ENCODE measurements at regions not wholly inside any gene's neighbourhood (a gene's known extent, or its start where the extent isn't known, plus 50 kb on each side); places are given as distances from the start of the nearest gene placed in this dataset.

GRCh38 chr16:66035096-66035495 is 331.4 kb upstream of the CDH5 start:
- TF ChIP-seq CTCF (IDR thresholded peaks at IDR 0.05) (no peak), EP300 (IDR thresholded peaks at IDR 0.05) (no peak), POLR2A (IDR thresholded peaks at IDR 0.05) (no peak), POLR2AphosphoS5 (IDR thresholded peaks at IDR 0.05) (no peak)

Measured in suprapubic skin (tissue), 4 donors.